SK-N-SH (cell line): ENCODE measurements at regions not wholly inside any gene's neighbourhood (a gene's known extent, or its start where the extent isn't known, plus 50 kb on each side); places are given as distances from the start of the nearest gene placed in this dataset.

Experiments used
- CTCF ChIP-seq: fragments of 200-600 bp; sonication (generic); IDR thresholded peaks from 2 replicates; pipeline ENCODE4 v1.6.1; 2017; ENCODE audit warnings: antibody characterized with exemption, mild to moderate bottlenecking, moderate library complexity
- EP300 ChIP-seq, 2 experiments: IDR thresholded peaks; 2 replicates each; pipeline versions ENCODE4 v1.4.0 to v1.6.1; 2012; ENCODE audit warnings: borderline replicate concordance in 1 of 2, low read depth in 1 of 2, low read length in 1 of 2
- EZH2phosphoT487 ChIP-seq: fragments of 200-600 bp; sonication (generic); IDR thresholded peaks from 2 replicates; pipeline ENCODE4 v1.6.1; 2017; ENCODE audit warnings: low read depth, mixed run types, mild to moderate bottlenecking, antibody characterized with exemption, moderate library complexity, borderline replicate concordance
- FOXM1 ChIP-seq: IDR thresholded peaks from 2 replicates; pipeline ENCODE4 v1.4.0; 2012; ENCODE audit warnings: low read depth, mild to moderate bottlenecking
- GABPA ChIP-seq: IDR thresholded peaks from 2 replicates; pipeline ENCODE4 v1.4.0; 2012; ENCODE audit warnings: low read depth, mild to moderate bottlenecking
- JUND ChIP-seq: IDR thresholded peaks from 2 replicates; pipeline ENCODE4 v1.4.0; 2012
- MAX ChIP-seq: IDR thresholded peaks from 2 replicates; pipeline ENCODE4 v1.4.0; 2012; ENCODE audit warnings: low read depth
- NRF1 ChIP-seq: IDR thresholded peaks from 2 replicates; pipeline ENCODE4 v1.6.1; 2012; ENCODE audit warnings: low read depth, mild to moderate bottlenecking, low read length
- RAD21 ChIP-seq: IDR thresholded peaks from 2 replicates; pipeline ENCODE4 v1.6.1; 2012; ENCODE audit warnings: mild to moderate bottlenecking, low read length
- RCOR1 ChIP-seq: fragments of 150-350 bp; IDR thresholded peaks from 2 replicates; pipeline ENCODE4 v1.6.1; 2017; ENCODE audit warnings: antibody characterized with exemption, low read length
- SMC3 ChIP-seq: IDR thresholded peaks from 2 replicates; pipeline ENCODE4 v1.6.1; 2012; ENCODE audit warnings: low read depth, low read length, improper control_type of control experiment
- TAF1 ChIP-seq: IDR thresholded peaks from 2 replicates; pipeline ENCODE4 v1.6.1; 2012; ENCODE audit warnings: low read depth, mild to moderate bottlenecking, low read length, moderate library complexity, borderline replicate concordance
- TCF12 ChIP-seq: IDR thresholded peaks from 2 replicates; pipeline ENCODE4 v1.4.0; 2012
- YY1 ChIP-seq: IDR thresholded peaks from 2 replicates; pipeline ENCODE4 v1.4.0; 2012; ENCODE audit warnings: low read depth, mild to moderate bottlenecking

- no peak for TF ChIP-seq RAD21
- no peak for TF ChIP-seq CTCF
- TF ChIP-seq FOXM1, result no peak
- TF ChIP-seq EZH2phosphoT487, result no peak
- no peak for TF ChIP-seq NRF1
- no peak for TF ChIP-seq JUND
- TF ChIP-seq RCOR1, result no peak
- TF ChIP-seq GABPA, result no peak
- no peak for TF ChIP-seq MAX
- no peak for TF ChIP-seq TCF12
- no peak for TF ChIP-seq EP300 (IDR thresholded peaks at IDR 0.05; ENCODE audit: borderline replicate concordance in 1 of 2, low read depth in 1 of 2, low read length in 1 of 2)
- TF ChIP-seq SMC3, result no peak
- no peak for TF ChIP-seq TAF1
- TF ChIP-seq YY1, result no peak
Measured at GRCh38 chr9:82531795-82532194, 531.1 kb downstream of the RASEF start.
